Effector CD8-positive, alpha-beta T cell (primary cell): ENCODE measurements at regions not wholly inside any gene's neighbourhood (a gene's known extent, or its start where the extent isn't known, plus 50 kb on each side); places are given as distances from the start of the nearest gene placed in this dataset.

Source experiments
- DNase-seq: peaks from one replicate; lab custom pipeline; 2025; lab: John Stamatoyannopoulos, UW

GRCh38 chr15:70426096-70426821 is 328.5 kb upstream of the TLE3 start:
- no peak for DNase-seq

GRCh38 chr15:70424937-70425411 is 327.3 kb upstream of the TLE3 start:
- DNase-seq = no peak

- no peak for DNase-seq
Measured at GRCh38 chr15:70423267-70423666, 325.6 kb upstream of the TLE3 start.

- no peak for DNase-seq
Measured at GRCh38 chr15:70422342-70422741, 324.6 kb upstream of the TLE3 start.

- no peak for DNase-seq
Measured at GRCh38 chr15:70420948-70421482, 323.3 kb upstream of the TLE3 start.

- DNase-seq = no peak
Measured at GRCh38 chr15:70420086-70420947, 322.6 kb upstream of the TLE3 start.

- DNase-seq = no peak
Measured at GRCh38 chr15:70418943-70419342, 321.2 kb upstream of the TLE3 start.

- DNase-seq = no peak
Measured at GRCh38 chr15:70417535-70417934, 319.8 kb upstream of the TLE3 start.

- no peak for DNase-seq
Measured at GRCh38 chr15:70416829-70417228, 319.1 kb upstream of the TLE3 start.

- DNase-seq = no peak
Measured at GRCh38 chr15:70415398-70415797, 317.7 kb upstream of the TLE3 start.

GRCh38 chr15:70414626-70415025 is 316.9 kb upstream of the TLE3 start:
- no peak for DNase-seq

- no peak for DNase-seq
Measured at GRCh38 chr15:70412794-70413193, 315.1 kb upstream of the TLE3 start.

GRCh38 chr15:70411143-70411863 is 313.6 kb upstream of the TLE3 start:
- no peak for DNase-seq

GRCh38 chr15:70410371-70410985 is 312.8 kb upstream of the TLE3 start:
- DNase-seq = no peak

GRCh38 chr15:70409388-70409787 is 311.7 kb upstream of the TLE3 start:
- no peak for DNase-seq

- no peak for DNase-seq
Measured at GRCh38 chr15:70407955-70408354, 310.2 kb upstream of the TLE3 start.

- DNase-seq = no peak
Measured at GRCh38 chr15:70407336-70407670, 309.6 kb upstream of the TLE3 start.

- no peak for DNase-seq
Measured at GRCh38 chr15:70406617-70407335, 309.1 kb upstream of the TLE3 start.

GRCh38 chr15:70401709-70402108 is 304.0 kb upstream of the TLE3 start:
- no peak for DNase-seq

GRCh38 chr15:70400766-70401541 is 303.2 kb upstream of the TLE3 start:
- no peak for DNase-seq
